AG04450 (cell line): ENCODE measurements at regions not wholly inside any gene's neighbourhood (a gene's known extent, or its start where the extent isn't known, plus 50 kb on each side); places are given as distances from the start of the nearest gene placed in this dataset.

ENCODE experiments used
- CTCF ChIA-PET: fragments of 300-600, 350-600 bp; formaldehyde crosslinking; extraction: SDS; loops from one replicate; lab custom pipeline; 2022; ENCODE audit warnings: antibody characterized with exemption, inconsistent platforms; lab: Charles Lee
- POLR2A ChIA-PET: fragments of 350-600 bp; formaldehyde crosslinking; extraction: SDS; loops from one replicate; lab custom pipeline; 2021; ENCODE audit warnings: antibody characterized with exemption, inconsistent platforms; lab: Yijun Ruan, JAX
- DNase-seq: peaks from one replicate; pipeline ENCODE4 v3.0.0-alpha.2; 2011; ENCODE audit warnings: low read depth, low spot score
- H3K27ac ChIP-seq: one replicate; pipeline ENCODE4 v1.5.1; 2012; ENCODE audit warnings: low read depth, low read length, control low read depth
- H3K27me3 ChIP-seq: one replicate; pipeline ENCODE4 v1.6.0; 2012; ENCODE audit warnings: low read length; ENCODE audit not compliant: control insufficient read depth, insufficient read depth
- H3K4me3 ChIP-seq: 2 replicates; pipeline ENCODE4 v1.5.1; 2011; ENCODE audit warnings: mild to moderate bottlenecking, low read depth, low read length, control low read depth
- H3K9me3 ChIP-seq: 2 replicates; pipeline ENCODE4 v1.5.1; 2012; ENCODE audit warnings: low read length; ENCODE audit not compliant: control insufficient read depth, insufficient read depth
- CTCF ChIP-seq: IDR thresholded peaks from 2 replicates; pipeline ENCODE4 v1.5.1; 2011; ENCODE audit warnings: low read depth, low read length, control low read depth, inconsistent platforms

GRCh38 chr5:176730815-176731475 lies 79.4 kb upstream of the UNC5A start:
- TF ChIP-seq CTCF, result no peak
- POLR2A ChIA-PET, result no interaction called here
- no peak for DNase-seq
- no peak overlapping the region for H3K27ac ChIP-seq
- H3K9me3 ChIP-seq, result no peaks in the 10 kb centered on the region; the same call in 1 of the 2 replicates
- CTCF ChIA-PET, result interaction anchor here (1.1 kb wide), 1 partner anchor 70 kb away, joined by 4 read pairs; no protein-coding TSS in a partner anchor
- no peak overlapping the region for H3K4me3 ChIP-seq
- peaks cover 64% of the 10 kb centered on the region for H3K27me3 ChIP-seq

- no peak overlapping the region for H3K27ac ChIP-seq
- H3K9me3 ChIP-seq, result no peaks in the 10 kb centered on the region; the same call in 1 of the 2 replicates
- DNase-seq, result no peak
- H3K4me3 ChIP-seq, result no peak overlapping the region
- ChIA-PET POLR2A (no interaction called here), CTCF (no interaction called here)
- peaks cover 62% of the 10 kb centered on the region for H3K27me3 ChIP-seq
- no peak for TF ChIP-seq CTCF
Observed at GRCh38 chr5:176731506-176732160, 78.7 kb upstream of the UNC5A start.

- peaks cover 61% of the 10 kb centered on the region for H3K27me3 ChIP-seq
Observed at GRCh38 chr5:176732306-176732705, 78.1 kb upstream of the UNC5A start.

GRCh38 chr5:176732736-176733405 lies 77.5 kb upstream of the UNC5A start:
- Histone ChIP-seq H3K27me3 (peaks cover 64% of the 10 kb centered on the region), H3K27ac (no peak overlapping the region)
- CTCF ChIA-PET, result no interaction called here

More at GRCh38 chr5:176732306-176732705, 78.1 kb upstream of the UNC5A start:
- CTCF ChIA-PET, result no interaction called here
- no peaks in the 10 kb centered on the region; the same call in 1 of the 2 replicates for H3K9me3 ChIP-seq
- no peak for TF ChIP-seq CTCF
- DNase-seq, result no peak
- no peak overlapping the region for H3K4me3 ChIP-seq
- H3K27ac ChIP-seq, result no peak overlapping the region
- POLR2A ChIA-PET, result no interaction called here

More at GRCh38 chr5:176732736-176733405, 77.5 kb upstream of the UNC5A start:
- no peak for DNase-seq
- Histone ChIP-seq H3K9me3 (no peaks in the 10 kb centered on the region; the same call in 1 of the 2 replicates), H3K4me3 (no peak overlapping the region)
- TF ChIP-seq CTCF, result no peak
- POLR2A ChIA-PET, result no interaction called here
